H1 (cell line): ENCODE measurements at regions not wholly inside any gene's neighbourhood (a gene's known extent, or its start where the extent isn't known, plus 50 kb on each side); places are given as distances from the start of the nearest gene placed in this dataset.

ENCODE experiments used
- BRCA1 ChIP-seq: IDR thresholded peaks from 2 replicates; pipeline ENCODE4 v1.6.1; 2012; ENCODE audit warnings: low read depth, low read length, improper control_type of control experiment
- CHD7 ChIP-seq: fragments of 300-600 bp; sonication (generic); IDR thresholded peaks from 2 replicates; pipeline ENCODE4 v1.7.1; 2012; ENCODE audit warnings: low read length, moderate library complexity, mild to moderate bottlenecking, inconsistent platforms; ENCODE audit not compliant: insufficient replicate concordance
- HDAC2 ChIP-seq, 2 experiments: fragments of 300-600 bp in 1 of 2; sonication (generic) in 1 of 2; IDR thresholded peaks; 2 replicates each; pipeline ENCODE4 v1.6.1; 2011 to 2012; ENCODE audit warnings: low read depth in 2 of 2, low read length in 2 of 2, mild to moderate bottlenecking in 2 of 2, moderate library complexity in 2 of 2, borderline replicate concordance in 1 of 2, inconsistent platforms in 1 of 2
- JUN ChIP-seq: IDR thresholded peaks from 2 replicates; pipeline ENCODE4 v1.6.1; 2011; ENCODE audit warnings: low read depth, mild to moderate bottlenecking, improper control_type of control experiment, low read length
- JUND ChIP-seq: IDR thresholded peaks from 2 replicates; pipeline ENCODE4 v1.6.1; 2011; ENCODE audit warnings: mild to moderate bottlenecking, improper control_type of control experiment, low read length
- SIRT6 ChIP-seq: IDR thresholded peaks from one replicate; pipeline ENCODE4 v1.7.1; 2012; ENCODE audit warnings: low read length, inconsistent platforms
- SP2 ChIP-seq: IDR thresholded peaks from 2 replicates; pipeline ENCODE4 v1.6.1; 2012; ENCODE audit warnings: mild to moderate bottlenecking, low read length, inconsistent platforms
- SUZ12 ChIP-seq: fragments of 200-600 bp; sonication (generic); IDR thresholded peaks from 2 replicates; pipeline ENCODE4 v1.6.1; 2012; ENCODE audit warnings: mild to moderate bottlenecking, inconsistent platforms, low read length, moderate library complexity, mixed read lengths
- TCF12 ChIP-seq: IDR thresholded peaks from 2 replicates; pipeline ENCODE4 v1.6.1; 2011; ENCODE audit warnings: low read depth, mild to moderate bottlenecking, low read length
- ZNF274 ChIP-seq: IDR thresholded peaks from 2 replicates; pipeline ENCODE4 v1.7.0; 2012; ENCODE audit warnings: low read length, borderline replicate concordance; ENCODE audit errors: extremely low read depth
- TF ChIP-seq, protein P1 (sequence below): IDR thresholded peaks from 2 replicates; pipeline ENCODE4 v1.6.1; 2012; ENCODE audit warnings: low read length, inconsistent platforms

- no peak for TF ChIP-seq CHD7
- no peak for TF ChIP-seq TCF12
- TF ChIP-seq SUZ12: no peak
- no peak for TF ChIP-seq HDAC2 (IDR thresholded peaks at IDR 0.05; ENCODE audit: borderline replicate concordance in 1 of 2, low read depth in 2 of 2, low read length in 2 of 2)
- no peak for TF ChIP-seq SIRT6
- TF ChIP-seq SP2: no peak
- TF ChIP-seq JUN: no peak
- no peak for TF ChIP-seq ZNF274
- no peak for TF ChIP-seq BRCA1
- TF ChIP-seq JUND: no peak
- TF ChIP-seq, protein P1, sequence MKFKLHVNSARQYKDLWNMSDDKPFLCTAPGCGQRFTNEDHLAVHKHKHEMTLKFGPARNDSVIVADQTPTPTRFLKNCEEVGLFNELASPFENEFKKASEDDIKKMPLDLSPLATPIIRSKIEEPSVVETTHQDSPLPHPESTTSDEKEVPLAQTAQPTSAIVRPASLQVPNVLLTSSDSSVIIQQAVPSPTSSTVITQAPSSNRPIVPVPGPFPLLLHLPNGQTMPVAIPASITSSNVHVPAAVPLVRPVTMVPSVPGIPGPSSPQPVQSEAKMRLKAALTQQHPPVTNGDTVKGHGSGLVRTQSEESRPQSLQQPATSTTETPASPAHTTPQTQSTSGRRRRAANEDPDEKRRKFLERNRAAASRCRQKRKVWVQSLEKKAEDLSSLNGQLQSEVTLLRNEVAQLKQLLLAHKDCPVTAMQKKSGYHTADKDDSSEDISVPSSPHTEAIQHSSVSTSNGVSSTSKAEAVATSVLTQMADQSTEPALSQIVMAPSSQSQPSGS: no peak
Measured at GRCh38 chr22:44590291-44590690, 92.3 kb upstream of the RTL6 start (continued).
